Tibial nerve (tissue), 4 donors: ENCODE measurements at regions not wholly inside any gene's neighbourhood (a gene's known extent, or its start where the extent isn't known, plus 50 kb on each side); places are given as distances from the start of the nearest gene placed in this dataset.

Source experiments
- DNase-seq, 2 donors: peaks; one replicate each; pipeline ENCODE4 v3.0.0-alpha.2; 2019; ENCODE audit warnings: low spot score in 2 of 2
- H3K27ac ChIP-seq, 4 donors: fragments of 200-600 bp; sonication (generic) in 3 of 4; one replicate each; pipeline ENCODE4 v1.5.1; 2017 to 2019; ENCODE audit warnings: mild to moderate bottlenecking in 1 of 4
- H3K27me3 ChIP-seq, 2 donors: fragments of 200-600 bp; sonication (generic) in 1 of 2; one replicate each; pipeline versions ENCODE4 v1.5.1 to v1.6.0; 2017 to 2019
- H3K36me3 ChIP-seq, 3 donors: fragments of 200-600 bp; sonication (generic); one replicate each; pipeline ENCODE4 v1.5.1; 2018 to 2019
- H3K4me1 ChIP-seq, 4 donors: fragments of 200-600 bp; sonication (generic) in 3 of 4; one replicate each; pipeline ENCODE4 v1.5.1; 2017 to 2019
- H3K4me3 ChIP-seq, 4 donors: fragments of 200-600 bp; sonication (generic) in 3 of 4; one replicate each; pipeline ENCODE4 v1.5.1; 2017 to 2019; ENCODE audit warnings: mild to moderate bottlenecking in 1 of 4, moderate library complexity in 1 of 4
- H3K9me3 ChIP-seq, 4 donors: fragments of 200-600 bp; sonication (generic) in 3 of 4; one replicate each; pipeline ENCODE4 v1.5.1; 2017 to 2019
- EP300 ChIP-seq, 2 donors: sonication (generic); formaldehyde crosslinking; IDR thresholded peaks; one replicate each; pipeline ENCODE4 v1.6.1; 2017; ENCODE audit warnings: antibody characterized with exemption in 2 of 2, mild to moderate bottlenecking in 1 of 2
- POLR2A ChIP-seq, 2 donors: fragments of 450-650 bp; IDR thresholded peaks; one replicate each; pipeline ENCODE4 v1.6.1; 2017; ENCODE audit warnings: antibody characterized with exemption in 2 of 2, mild to moderate bottlenecking in 2 of 2, moderate library complexity in 2 of 2
- WGBS, 2 donors: methylation state at CpG; one replicate each; pipeline ENCODE4 v1.1.5; 2018; 5-methylcytosine and 5-hydroxymethylcytosine counted together
- TF ChIP-seq, protein P1 (sequence below), 5 experiments: fragments of 200-600 bp in 3 of 5; fragments of 450-650 bp in 2 of 5; sonication (generic) in 3 of 5; IDR thresholded peaks; one replicate each; pipeline ENCODE4 v1.5.1; 2016 to 2019; ENCODE audit warnings: antibody characterized with exemption in 5 of 5, mild to moderate bottlenecking in 3 of 5, moderate library complexity in 2 of 5

DNA sequence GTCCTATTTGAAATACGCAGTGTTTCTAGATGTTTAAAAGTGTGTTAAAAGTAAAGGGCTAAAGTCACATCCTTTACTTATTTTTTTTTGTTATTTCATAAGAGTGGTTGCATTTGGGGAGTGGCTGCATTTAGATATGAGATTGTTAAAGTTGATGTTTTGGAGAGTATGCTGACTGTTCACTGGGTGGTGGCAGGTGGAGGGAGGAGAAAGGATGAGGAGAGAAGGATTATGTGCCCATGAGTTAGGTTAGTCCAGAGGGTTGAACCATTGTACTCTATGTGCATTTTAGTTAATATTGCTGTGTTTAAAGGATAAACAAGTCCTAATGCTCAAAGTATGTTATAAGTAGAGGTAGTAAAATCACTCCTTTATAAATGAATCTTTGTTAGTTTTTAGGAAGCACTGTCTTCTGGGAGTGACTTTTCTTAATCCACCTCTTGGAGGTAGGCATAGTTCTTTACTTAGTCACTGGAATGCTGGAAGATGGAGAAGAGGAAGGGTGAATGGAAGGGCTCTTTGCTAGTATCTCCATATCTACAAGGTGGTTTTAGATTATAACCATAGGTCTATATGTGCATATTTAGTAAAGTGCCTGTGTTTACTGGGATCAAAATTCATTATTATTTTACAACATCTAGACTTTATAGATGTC lies 332.3 kb downstream of the NPR3 start:
- WGBS, 2 donors = 50 to 93% methylated on average over 1 of the region's 1 CpG
- no peaks in the 10 kb centered on the region for H3K4me1 ChIP-seq
- peaks cover 0 to 17% (median 0%) of the 10 kb centered on the region in 4 donors for H3K9me3 ChIP-seq
- no peak overlapping the region for H3K4me3 ChIP-seq
- TF ChIP-seq, protein P1, sequence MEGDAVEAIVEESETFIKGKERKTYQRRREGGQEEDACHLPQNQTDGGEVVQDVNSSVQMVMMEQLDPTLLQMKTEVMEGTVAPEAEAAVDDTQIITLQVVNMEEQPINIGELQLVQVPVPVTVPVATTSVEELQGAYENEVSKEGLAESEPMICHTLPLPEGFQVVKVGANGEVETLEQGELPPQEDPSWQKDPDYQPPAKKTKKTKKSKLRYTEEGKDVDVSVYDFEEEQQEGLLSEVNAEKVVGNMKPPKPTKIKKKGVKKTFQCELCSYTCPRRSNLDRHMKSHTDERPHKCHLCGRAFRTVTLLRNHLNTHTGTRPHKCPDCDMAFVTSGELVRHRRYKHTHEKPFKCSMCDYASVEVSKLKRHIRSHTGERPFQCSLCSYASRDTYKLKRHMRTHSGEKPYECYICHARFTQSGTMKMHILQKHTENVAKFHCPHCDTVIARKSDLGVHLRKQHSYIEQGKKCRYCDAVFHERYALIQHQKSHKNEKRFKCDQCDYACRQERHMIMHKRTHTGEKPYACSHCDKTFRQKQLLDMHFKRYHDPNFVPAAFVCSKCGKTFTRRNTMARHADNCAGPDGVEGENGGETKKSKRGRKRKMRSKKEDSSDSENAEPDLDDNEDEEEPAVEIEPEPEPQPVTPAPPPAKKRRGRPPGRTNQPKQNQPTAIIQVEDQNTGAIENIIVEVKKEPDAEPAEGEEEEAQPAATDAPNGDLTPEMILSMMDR (IDR thresholded peaks at IDR 0.05) = no peak
- TF ChIP-seq EP300 (IDR thresholded peaks at IDR 0.05) = no peak
- TF ChIP-seq POLR2A (IDR thresholded peaks at IDR 0.05) = no peak
- H3K36me3 ChIP-seq = no peaks in the 10 kb centered on the region
- DNase-seq = no peak
- H3K27me3 ChIP-seq = no peaks in the 10 kb centered on the region
- no peak overlapping the region for H3K27ac ChIP-seq

- WGBS, 2 donors = 58 to 72% methylated on average over 2 of the region's 2 CpGs
Observed at GRCh38 chr5:33046091-33046490, 335.0 kb downstream of the NPR3 start.

GRCh38 chr5:33048315-33048714 lies 337.2 kb downstream of the NPR3 start:
- Histone ChIP-seq H3K27me3 (no peaks in the 10 kb centered on the region), H3K36me3 (no peaks in the 10 kb centered on the region), H3K27ac (no peak overlapping the region), H3K4me3 (no peak overlapping the region), H3K9me3 (no peaks in the 10 kb centered on the region), H3K4me1 (no peaks in the 10 kb centered on the region)
- WGBS, 2 donors = 76 to 80% methylated on average over 3 of the region's 3 CpGs
- DNase-seq = no peak
- no peak for TF ChIP-seq POLR2A (IDR thresholded peaks at IDR 0.05)
- TF ChIP-seq, protein P1 (IDR thresholded peaks at IDR 0.05) = no peak
- TF ChIP-seq EP300 (IDR thresholded peaks at IDR 0.05) = no peak

More at GRCh38 chr5:33046091-33046490, 335.0 kb downstream of the NPR3 start:
- TF ChIP-seq, protein P1 (IDR thresholded peaks at IDR 0.05) = no peak
- TF ChIP-seq EP300 (IDR thresholded peaks at IDR 0.05) (no peak), POLR2A (IDR thresholded peaks at IDR 0.05) (no peak)
- H3K27me3 ChIP-seq = no peaks in the 10 kb centered on the region
- H3K36me3 ChIP-seq = no peaks in the 10 kb centered on the region
- peaks cover 0 to 9% (median 0%) of the 10 kb centered on the region in 4 donors for H3K9me3 ChIP-seq
- no peak for DNase-seq
- H3K4me3 ChIP-seq = no peak overlapping the region
- no peaks in the 10 kb centered on the region for H3K4me1 ChIP-seq
- no peak overlapping the region for H3K27ac ChIP-seq

DNA sequence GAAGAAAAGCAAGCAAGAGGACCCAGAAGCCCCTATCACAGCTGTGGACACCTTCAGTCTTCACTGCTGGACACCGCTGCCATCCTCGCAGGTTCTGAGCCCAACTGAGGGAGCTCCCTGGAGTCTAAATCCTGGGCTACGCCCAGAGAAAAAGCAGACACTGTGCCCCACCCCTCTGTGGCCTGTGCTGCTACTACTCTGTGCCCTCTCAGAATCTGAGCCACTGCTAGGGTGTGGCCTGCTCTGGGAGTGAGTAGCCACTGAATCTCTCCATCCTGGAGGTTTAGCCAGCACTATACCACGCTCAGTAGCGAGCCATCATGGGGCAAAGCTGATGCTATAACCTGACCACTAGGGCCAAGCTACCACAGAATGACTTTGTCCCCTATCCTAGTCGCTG lies 338.2 kb downstream of the NPR3 start:
- no peak overlapping the region for H3K4me3 ChIP-seq
- no peaks in the 10 kb centered on the region for H3K36me3 ChIP-seq
- H3K27me3 ChIP-seq = no peaks in the 10 kb centered on the region
- no peaks in the 10 kb centered on the region for H3K4me1 ChIP-seq
- 93 to 98% methylated on average over 3 to 6 of the region's 6 CpGs for WGBS, 2 donors
- DNase-seq = no peak
- TF ChIP-seq, protein P1 (IDR thresholded peaks at IDR 0.05) = no peak
- TF ChIP-seq EP300 (IDR thresholded peaks at IDR 0.05) (no peak), POLR2A (IDR thresholded peaks at IDR 0.05) (no peak)
- H3K27ac ChIP-seq = no peak overlapping the region
- peaks cover 0 to 3% (median 0%) of the 10 kb centered on the region in 4 donors for H3K9me3 ChIP-seq

DNA sequence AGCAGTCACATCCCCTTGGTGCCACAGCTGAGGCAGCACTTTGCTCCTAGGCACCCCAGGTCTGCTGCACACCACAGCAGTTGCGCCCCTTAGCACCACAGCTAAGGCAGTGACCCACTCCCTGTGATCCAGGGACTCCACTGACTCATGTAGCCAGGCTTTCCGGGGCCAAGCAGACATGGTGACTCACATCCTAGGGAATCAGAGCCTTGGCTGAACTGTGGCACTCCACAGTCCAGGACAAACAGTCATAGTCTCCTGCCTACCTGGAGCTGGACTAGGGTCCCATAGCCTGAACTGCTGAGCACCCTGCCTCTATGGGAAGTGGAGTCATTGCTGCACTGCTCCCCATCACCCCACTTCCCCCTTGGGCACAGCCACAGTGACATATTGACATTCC lies 338.7 kb downstream of the NPR3 start:
- TF ChIP-seq POLR2A (IDR thresholded peaks at IDR 0.05) = no peak
- TF ChIP-seq, protein P1 (IDR thresholded peaks at IDR 0.05) = no peak
- no peak for TF ChIP-seq EP300 (IDR thresholded peaks at IDR 0.05)
- H3K27me3 ChIP-seq = no peaks in the 10 kb centered on the region
- no peak overlapping the region for H3K4me3 ChIP-seq
- H3K9me3 ChIP-seq = peaks cover 0 to 6% (median under 1%) of the 10 kb centered on the region in 4 donors
- no peak for DNase-seq
- 92 to 94% methylated on average over 2 of the region's 2 CpGs for whole genome bisulfite sequencing, 2 donors
- no peak overlapping the region for H3K27ac ChIP-seq
- H3K4me1 ChIP-seq = no peaks in the 10 kb centered on the region
- no peaks in the 10 kb centered on the region for H3K36me3 ChIP-seq
